GM21723 (cell line): ENCODE measurements at regions not wholly inside any gene's neighbourhood (a gene's known extent, or its start where the extent isn't known, plus 50 kb on each side); places are given as distances from the start of the nearest gene placed in this dataset.
"Not testable (repeated sequence)": the region's sequence is repeated elsewhere in the genome, so short reads cannot be mapped to it uniquely, and the experiment has no call there.

Experiments
- ATAC-seq: cut with Tn5 transposase; IDR thresholded peaks from one replicate; pipeline ENCODE4 v1.9.1; 2021; ENCODE audit warnings: mild to moderate bottlenecking, moderate library complexity; ENCODE audit not compliant: unreplicated experiment

- ATAC-seq, result not testable (repeated sequence)
These were observed 428.5 kb upstream of the SLC39A10 start for GRCh38 chr2:195228547-195228946.

- no peak for ATAC-seq
These were observed 443.0 kb upstream of the SLC39A10 start for GRCh38 chr2:195214072-195214471.

- ATAC-seq, result no peak
These were observed 444.4 kb upstream of the SLC39A10 start for GRCh38 chr2:195212586-195212985.

GRCh38 chr2:195202163-195202845 is 454.7 kb upstream of the SLC39A10 start:
- ATAC-seq, result no peak

GRCh38 chr2:195199864-195200263 is 457.2 kb upstream of the SLC39A10 start:
- no peak for ATAC-seq

- no peak for ATAC-seq
These were observed 475.8 kb upstream of the SLC39A10 start for GRCh38 chr2:195181059-195181705.

- ATAC-seq, result no peak
These were observed 488.7 kb upstream of the SLC39A10 start for GRCh38 chr2:195168369-195168768.

GRCh38 chr2:195164930-195165329 is 492.1 kb upstream of the SLC39A10 start:
- no peak for ATAC-seq

GRCh38 chr2:195162918-195163317 is 494.1 kb upstream of the SLC39A10 start:
- no peak for ATAC-seq

- no peak for ATAC-seq
These were observed 494.8 kb upstream of the SLC39A10 start for GRCh38 chr2:195162194-195162593.

- no peak for ATAC-seq
These were observed 496.1 kb upstream of the SLC39A10 start for GRCh38 chr2:195160963-195161362.

- no peak for ATAC-seq
These were observed 505.3 kb upstream of the SLC39A10 start for GRCh38 chr2:195151711-195152110.

- no peak for ATAC-seq
These were observed 506.2 kb upstream of the SLC39A10 start for GRCh38 chr2:195150819-195151218.

GRCh38 chr2:195148004-195148403 is 509.0 kb upstream of the SLC39A10 start:
- ATAC-seq, result no peak

GRCh38 chr2:195146761-195147541 is 510.1 kb upstream of the SLC39A10 start:
- ATAC-seq, result no peak

- no peak for ATAC-seq
These were observed 518.6 kb upstream of the SLC39A10 start for GRCh38 chr2:195138435-195138834.

- ATAC-seq, result not testable (repeated sequence)
These were observed 531.1 kb upstream of the SLC39A10 start for GRCh38 chr2:195125889-195126288.

- no peak for ATAC-seq
These were observed 532.5 kb upstream of the SLC39A10 start for GRCh38 chr2:195124391-195125079.

- ATAC-seq, result no peak
These were observed 534.4 kb upstream of the SLC39A10 start for GRCh38 chr2:195122653-195123052.

GRCh38 chr2:195121341-195121740 is 535.7 kb upstream of the SLC39A10 start:
- ATAC-seq, result no peak

- ATAC-seq, result no peak
These were observed 537.8 kb upstream of the SLC39A10 start for GRCh38 chr2:195119231-195119630.
